ENCODE measurements at regions not wholly inside any gene's neighbourhood (a gene's known extent, or its start where the extent isn't known, plus 50 kb on each side); places are given as distances from the start of the nearest gene placed in this dataset.
"Not testable (repeated sequence)": the region's sequence is repeated elsewhere in the genome, so short reads cannot be mapped to it uniquely, and the experiment has no call there.

DNA sequence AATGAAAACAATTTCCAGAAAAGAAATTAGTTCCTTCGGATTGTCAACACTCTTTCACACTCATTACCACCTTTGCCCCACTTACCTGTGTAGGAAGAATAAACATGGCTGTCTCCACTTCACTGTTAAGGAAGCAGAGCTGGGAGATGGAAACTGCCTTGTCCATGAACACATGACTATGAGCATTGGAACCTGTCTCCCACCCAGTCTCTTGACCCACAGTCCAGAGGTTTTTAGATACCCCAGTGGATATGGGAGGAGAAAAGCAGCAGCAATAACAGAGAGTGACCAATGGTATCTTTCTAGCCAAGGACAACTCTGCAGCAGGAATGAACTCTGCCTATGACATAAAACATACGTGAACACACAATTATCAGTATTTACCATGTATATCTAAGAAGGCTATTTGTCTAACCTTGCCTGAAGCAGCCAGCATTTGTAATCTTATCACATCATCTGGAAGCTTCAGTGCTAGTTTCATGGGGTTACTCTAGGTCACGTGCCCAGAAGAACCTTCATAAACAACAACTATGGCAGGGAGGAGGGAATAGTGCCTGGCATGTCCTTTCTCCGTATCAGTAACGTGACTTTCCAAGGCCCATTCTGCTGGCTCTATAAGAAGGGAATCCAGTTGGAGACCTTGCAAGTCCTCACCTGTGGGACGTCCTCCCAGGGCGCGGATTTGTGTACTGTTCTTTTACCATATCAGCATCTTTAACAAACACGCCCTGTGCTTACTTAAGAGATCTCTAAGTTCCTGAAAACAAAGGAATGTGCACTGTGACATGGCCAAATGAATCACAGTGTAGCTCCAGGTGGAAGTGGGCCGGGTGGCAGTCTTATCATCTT lies 221.8 kb upstream of the UBL3 start:
- H3K27me3 ChIP-seq (ENCODE audit: insufficient read depth, low read length): no peaks in the 10 kb centered on the region
- no peak overlapping the region for H3K27ac ChIP-seq (ENCODE audit: low read depth, low read length)
- no peaks in the 10 kb centered on the region for H3K79me2 ChIP-seq (ENCODE audit: control insufficient read depth, insufficient read depth, low read length, unreplicated experiment)
- no peaks in the 10 kb centered on the region for H3K4me1 ChIP-seq (ENCODE audit: control insufficient read depth, insufficient read depth, low read length, unreplicated experiment)
- H2AFZ ChIP-seq (ENCODE audit: low read length, unreplicated experiment): no peak overlapping the region
- H3K4me3 ChIP-seq (ENCODE audit: low read depth, low read length): no peak overlapping the region
- no peaks in the 10 kb centered on the region for H3K36me3 ChIP-seq (ENCODE audit: insufficient read depth, low read length)

DNA sequence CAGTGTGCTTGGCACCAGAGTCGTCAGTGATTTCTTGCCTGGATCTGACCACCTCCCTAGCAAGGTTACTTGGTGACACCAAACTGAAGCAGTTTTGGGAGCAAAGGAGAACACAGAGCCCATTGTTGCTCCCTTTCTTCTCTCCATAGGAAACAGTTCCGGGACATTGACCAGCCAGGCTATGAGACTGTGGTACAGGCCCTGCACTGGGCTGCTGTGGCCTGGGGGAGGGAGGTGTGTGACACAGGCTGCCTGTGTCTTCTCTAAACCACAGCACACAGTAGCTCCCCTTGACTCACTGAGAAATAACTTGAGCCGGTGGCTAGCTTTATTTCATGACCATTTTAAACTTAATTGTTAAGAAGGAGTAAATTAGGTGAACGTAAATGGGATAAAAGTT lies 214.8 kb upstream of the UBL3 start:
- no peak overlapping the region for H3K4me3 ChIP-seq (ENCODE audit: low read depth, low read length)
- H3K27ac ChIP-seq (ENCODE audit: low read depth, low read length): no peak overlapping the region
- H3K4me1 ChIP-seq (ENCODE audit: control insufficient read depth, insufficient read depth, low read length, unreplicated experiment): no peaks in the 10 kb centered on the region
- no peaks in the 10 kb centered on the region for H3K36me3 ChIP-seq (ENCODE audit: insufficient read depth, low read length)
- H3K79me2 ChIP-seq (ENCODE audit: control insufficient read depth, insufficient read depth, low read length, unreplicated experiment): no peaks in the 10 kb centered on the region
- H2AFZ ChIP-seq (ENCODE audit: low read length, unreplicated experiment): no peak overlapping the region
- no peaks in the 10 kb centered on the region for H3K27me3 ChIP-seq (ENCODE audit: insufficient read depth, low read length)

DNA sequence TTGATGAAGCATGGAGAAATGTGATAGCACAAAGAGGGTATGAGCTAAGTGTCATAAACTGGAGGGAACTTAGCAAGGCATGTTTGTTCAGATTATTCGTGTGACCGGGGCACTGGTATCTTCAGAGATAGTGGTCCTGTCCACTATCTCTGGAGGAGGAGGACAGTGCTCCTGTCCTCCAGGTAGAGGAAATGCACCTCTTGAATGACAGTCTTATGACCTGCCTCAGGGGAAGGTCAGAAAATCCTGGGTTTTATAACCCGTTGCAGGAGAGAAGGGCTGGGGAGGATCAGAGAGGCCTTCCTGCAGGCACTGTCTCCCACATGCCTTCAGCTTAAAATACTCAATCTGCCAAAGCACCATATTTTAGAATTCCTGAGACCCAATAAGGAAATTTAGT lies 213.5 kb upstream of the UBL3 start:
- Histone ChIP-seq H3K4me3 (ENCODE audit: low read depth, low read length) (no peak overlapping the region), H3K79me2 (ENCODE audit: control insufficient read depth, insufficient read depth, low read length, unreplicated experiment) (no peaks in the 10 kb centered on the region), H3K27me3 (ENCODE audit: insufficient read depth, low read length) (no peaks in the 10 kb centered on the region), H3K27ac (ENCODE audit: low read depth, low read length) (no peak overlapping the region), H3K36me3 (ENCODE audit: insufficient read depth, low read length) (no peaks in the 10 kb centered on the region), H3K4me1 (ENCODE audit: control insufficient read depth, insufficient read depth, low read length, unreplicated experiment) (no peaks in the 10 kb centered on the region), H2AFZ (ENCODE audit: low read length, unreplicated experiment) (no peak overlapping the region)

DNA sequence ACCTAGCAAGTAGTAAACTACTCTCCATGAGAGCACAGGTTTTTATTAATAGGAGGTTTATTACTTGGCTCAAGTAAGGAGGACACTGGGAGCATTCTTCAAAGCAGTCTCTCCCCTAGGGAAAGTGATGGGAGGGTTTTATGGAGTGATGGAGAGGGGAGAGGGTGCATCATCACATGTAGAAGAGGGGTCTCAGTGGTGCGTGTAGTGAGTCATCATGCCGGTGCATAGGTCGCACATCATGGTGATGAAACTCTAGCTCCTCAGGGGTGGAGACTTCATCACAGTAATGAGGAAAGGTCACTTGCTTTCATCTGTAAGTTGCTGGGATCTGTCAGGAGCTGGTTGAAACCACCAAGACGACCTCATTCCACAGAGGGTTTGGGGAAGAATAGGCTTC lies 210.8 kb upstream of the UBL3 start:
- Histone ChIP-seq H3K4me3 (ENCODE audit: low read depth, low read length) (no peak overlapping the region), H3K36me3 (ENCODE audit: insufficient read depth, low read length) (no peaks in the 10 kb centered on the region), H3K27ac (ENCODE audit: low read depth, low read length) (no peak overlapping the region), H3K4me1 (ENCODE audit: control insufficient read depth, insufficient read depth, low read length, unreplicated experiment) (no peaks in the 10 kb centered on the region), H3K27me3 (ENCODE audit: insufficient read depth, low read length) (no peaks in the 10 kb centered on the region), H3K79me2 (ENCODE audit: control insufficient read depth, insufficient read depth, low read length, unreplicated experiment) (no peaks in the 10 kb centered on the region), H2AFZ (ENCODE audit: low read length, unreplicated experiment) (no peak overlapping the region)

DNA sequence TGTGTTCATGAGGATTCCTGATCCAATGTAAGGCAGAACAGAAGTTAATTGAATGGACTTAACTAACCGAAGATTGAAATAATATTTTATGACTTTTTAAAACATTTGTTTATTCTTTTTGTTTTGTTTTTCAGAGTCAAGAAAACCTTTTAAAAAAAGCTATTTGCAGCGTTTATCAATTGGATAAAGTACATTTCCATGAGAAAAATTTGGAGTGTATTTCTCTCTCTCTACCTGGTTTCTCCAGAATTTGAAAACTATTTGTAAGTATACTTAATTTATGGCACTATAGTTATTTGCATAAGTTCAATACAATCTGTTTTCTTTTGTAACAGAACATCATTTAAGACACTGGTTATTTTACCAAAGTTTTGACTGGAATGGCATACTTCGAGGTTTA lies 208.0 kb upstream of the UBL3 start:
- Histone ChIP-seq H3K27ac (ENCODE audit: low read depth, low read length) (no peak overlapping the region), H3K4me1 (ENCODE audit: control insufficient read depth, insufficient read depth, low read length, unreplicated experiment) (no peaks in the 10 kb centered on the region), H3K36me3 (ENCODE audit: insufficient read depth, low read length) (no peaks in the 10 kb centered on the region), H3K4me3 (ENCODE audit: low read depth, low read length) (no peak overlapping the region), H3K79me2 (ENCODE audit: control insufficient read depth, insufficient read depth, low read length, unreplicated experiment) (no peaks in the 10 kb centered on the region), H3K27me3 (ENCODE audit: insufficient read depth, low read length) (no peaks in the 10 kb centered on the region), H2AFZ (ENCODE audit: low read length, unreplicated experiment) (no peak overlapping the region)

DNA sequence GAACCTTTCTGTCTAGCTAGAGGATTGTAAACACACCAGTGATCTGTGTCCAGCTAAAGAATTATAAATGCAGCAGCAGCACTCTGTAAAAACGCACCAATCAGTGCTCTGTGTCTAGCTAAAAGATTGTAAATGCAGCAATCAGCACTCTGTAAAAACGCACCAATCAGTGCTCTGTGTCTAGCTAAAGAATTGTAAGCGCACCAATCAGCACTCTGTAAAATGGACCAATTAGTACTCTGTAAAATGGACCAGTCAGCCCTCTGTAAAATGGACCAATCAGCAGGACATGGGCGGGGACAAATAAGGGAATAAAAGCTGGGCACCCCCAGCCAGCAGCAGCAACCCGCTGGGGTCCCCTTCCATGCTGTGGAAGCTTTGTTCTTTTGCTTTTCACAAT lies 204.1 kb upstream of the UBL3 start:
- not testable (repeated sequence) for H3K27ac ChIP-seq (ENCODE audit: low read depth, low read length); H3K36me3 ChIP-seq (ENCODE audit: insufficient read depth, low read length); H3K27me3 ChIP-seq (ENCODE audit: insufficient read depth, low read length); H2AFZ ChIP-seq (ENCODE audit: low read length, unreplicated experiment); H3K4me3 ChIP-seq (ENCODE audit: low read depth, low read length); H3K79me2 ChIP-seq (ENCODE audit: control insufficient read depth, insufficient read depth, low read length, unreplicated experiment); H3K4me1 ChIP-seq (ENCODE audit: control insufficient read depth, insufficient read depth, low read length, unreplicated experiment)

DNA sequence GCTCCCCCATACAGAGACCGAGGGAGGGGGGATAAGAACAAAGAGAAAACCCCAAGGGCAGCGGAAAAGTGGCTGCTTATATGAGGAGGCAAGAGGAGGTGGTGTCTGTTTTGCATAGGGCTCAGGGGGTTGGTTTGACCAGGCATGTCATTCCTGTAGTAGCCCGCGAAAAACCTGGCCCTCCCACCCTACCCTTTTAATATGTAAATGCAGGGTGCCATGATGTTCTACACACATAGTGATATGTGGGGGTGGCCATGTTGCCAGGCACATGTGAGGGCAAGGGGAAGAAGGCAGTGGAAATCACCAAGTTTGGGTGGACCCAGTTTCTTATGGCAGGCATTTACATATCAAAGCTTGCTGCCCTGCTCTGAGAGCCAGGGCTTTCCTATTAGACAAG lies 203.5 kb upstream of the UBL3 start:
- no peaks in the 10 kb centered on the region for H3K27me3 ChIP-seq (ENCODE audit: insufficient read depth, low read length)
- H3K4me1 ChIP-seq (ENCODE audit: control insufficient read depth, insufficient read depth, low read length, unreplicated experiment): no peaks in the 10 kb centered on the region
- no peaks in the 10 kb centered on the region for H3K36me3 ChIP-seq (ENCODE audit: insufficient read depth, low read length)
- no peaks in the 10 kb centered on the region for H3K79me2 ChIP-seq (ENCODE audit: control insufficient read depth, insufficient read depth, low read length, unreplicated experiment)
- H3K27ac ChIP-seq (ENCODE audit: low read depth, low read length): no peak overlapping the region
- no peak overlapping the region for H3K4me3 ChIP-seq (ENCODE audit: low read depth, low read length)
- H2AFZ ChIP-seq (ENCODE audit: low read length, unreplicated experiment): no peak overlapping the region

DNA sequence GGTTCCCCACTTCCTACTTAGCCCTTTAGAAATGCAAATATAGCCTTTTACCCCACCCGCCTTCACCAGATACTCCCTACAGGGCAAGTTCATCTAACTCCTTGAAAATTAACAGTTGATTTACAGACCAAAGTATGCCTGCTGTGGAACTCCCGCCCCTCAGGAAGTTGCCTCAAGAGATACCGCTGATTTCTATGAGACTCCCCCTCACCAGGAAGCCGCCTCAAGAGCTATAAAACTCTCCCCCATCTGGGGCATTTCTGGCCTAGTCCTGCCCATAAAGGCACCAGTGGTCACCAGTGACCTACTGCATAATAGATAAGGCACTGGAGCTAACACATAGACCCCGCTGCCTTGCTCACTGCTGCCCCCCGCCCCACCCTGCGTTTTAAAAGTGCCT lies 201.7 kb upstream of the UBL3 start:
- no peaks in the 10 kb centered on the region for H3K36me3 ChIP-seq (ENCODE audit: insufficient read depth, low read length)
- H3K27me3 ChIP-seq (ENCODE audit: insufficient read depth, low read length): no peaks in the 10 kb centered on the region
- H3K27ac ChIP-seq (ENCODE audit: low read depth, low read length): no peak overlapping the region
- no peaks in the 10 kb centered on the region for H3K4me1 ChIP-seq (ENCODE audit: control insufficient read depth, insufficient read depth, low read length, unreplicated experiment)
- H3K79me2 ChIP-seq (ENCODE audit: control insufficient read depth, insufficient read depth, low read length, unreplicated experiment): no peaks in the 10 kb centered on the region
- H3K4me3 ChIP-seq (ENCODE audit: low read depth, low read length): no peak overlapping the region
- no peak overlapping the region for H2AFZ ChIP-seq (ENCODE audit: low read length, unreplicated experiment)

DNA sequence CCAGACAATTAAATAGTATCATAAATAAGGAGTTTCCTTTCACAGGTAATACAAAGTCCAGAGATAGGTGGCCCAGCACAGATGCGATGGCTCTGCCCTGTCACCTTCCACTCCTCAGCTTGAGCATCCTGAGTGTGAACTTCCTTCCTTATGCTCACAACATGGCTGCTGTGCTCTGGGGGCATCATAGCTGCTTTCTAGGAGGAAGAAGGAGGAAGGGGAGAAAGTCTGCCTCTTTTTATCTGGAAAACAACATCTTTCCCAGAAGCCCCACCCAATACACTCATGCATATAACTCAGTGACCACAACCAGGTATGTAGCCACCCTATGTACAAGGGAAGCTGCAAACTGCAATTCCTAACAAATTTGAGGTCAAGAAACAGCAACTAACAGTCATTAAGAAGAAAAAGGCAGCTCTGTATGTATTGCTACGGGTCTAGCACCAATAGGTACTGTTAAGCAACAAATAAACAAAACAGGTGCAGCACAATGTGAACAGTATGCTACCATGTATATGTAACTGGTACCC lies 201.2 kb upstream of the UBL3 start:
- H3K27ac ChIP-seq (ENCODE audit: low read depth, low read length): no peak overlapping the region
- H3K36me3 ChIP-seq (ENCODE audit: insufficient read depth, low read length): no peaks in the 10 kb centered on the region
- no peak overlapping the region for H3K4me3 ChIP-seq (ENCODE audit: low read depth, low read length)
- no peak overlapping the region for H2AFZ ChIP-seq (ENCODE audit: low read length, unreplicated experiment)
- no peaks in the 10 kb centered on the region for H3K79me2 ChIP-seq (ENCODE audit: control insufficient read depth, insufficient read depth, low read length, unreplicated experiment)
- H3K4me1 ChIP-seq (ENCODE audit: control insufficient read depth, insufficient read depth, low read length, unreplicated experiment): peaks cover 1% of the 10 kb centered on the region
- H3K27me3 ChIP-seq (ENCODE audit: insufficient read depth, low read length): no peaks in the 10 kb centered on the region

DNA sequence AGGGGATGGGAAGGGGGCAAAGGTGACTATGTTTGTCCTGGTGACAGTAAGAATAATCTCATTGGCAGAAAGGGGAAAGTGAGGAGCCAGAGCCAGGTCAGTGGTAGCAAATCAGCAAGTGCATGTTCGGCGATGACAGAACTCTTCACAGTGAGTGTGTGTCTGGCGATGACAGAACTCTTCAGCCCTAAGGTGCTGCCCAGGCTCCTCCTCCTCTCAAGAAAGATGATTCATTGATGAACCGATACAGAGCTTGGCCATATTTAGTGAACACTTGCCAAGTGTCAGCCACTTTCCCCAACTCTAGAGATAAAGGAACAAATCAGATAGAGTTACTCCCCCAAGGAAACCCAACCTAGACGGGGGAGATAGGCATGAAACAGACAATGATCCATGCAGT lies 199.3 kb upstream of the UBL3 start:
- no peaks in the 10 kb centered on the region for H3K79me2 ChIP-seq (ENCODE audit: control insufficient read depth, insufficient read depth, low read length, unreplicated experiment)
- no peak overlapping the region for H3K4me3 ChIP-seq (ENCODE audit: low read depth, low read length)
- H3K27ac ChIP-seq (ENCODE audit: low read depth, low read length): no peak overlapping the region
- peaks cover 16% of the 10 kb centered on the region for H3K4me1 ChIP-seq (ENCODE audit: control insufficient read depth, insufficient read depth, low read length, unreplicated experiment)
- no peak overlapping the region for H2AFZ ChIP-seq (ENCODE audit: low read length, unreplicated experiment)
- H3K36me3 ChIP-seq (ENCODE audit: insufficient read depth, low read length): no peaks in the 10 kb centered on the region
- no peaks in the 10 kb centered on the region for H3K27me3 ChIP-seq (ENCODE audit: insufficient read depth, low read length)

DNA sequence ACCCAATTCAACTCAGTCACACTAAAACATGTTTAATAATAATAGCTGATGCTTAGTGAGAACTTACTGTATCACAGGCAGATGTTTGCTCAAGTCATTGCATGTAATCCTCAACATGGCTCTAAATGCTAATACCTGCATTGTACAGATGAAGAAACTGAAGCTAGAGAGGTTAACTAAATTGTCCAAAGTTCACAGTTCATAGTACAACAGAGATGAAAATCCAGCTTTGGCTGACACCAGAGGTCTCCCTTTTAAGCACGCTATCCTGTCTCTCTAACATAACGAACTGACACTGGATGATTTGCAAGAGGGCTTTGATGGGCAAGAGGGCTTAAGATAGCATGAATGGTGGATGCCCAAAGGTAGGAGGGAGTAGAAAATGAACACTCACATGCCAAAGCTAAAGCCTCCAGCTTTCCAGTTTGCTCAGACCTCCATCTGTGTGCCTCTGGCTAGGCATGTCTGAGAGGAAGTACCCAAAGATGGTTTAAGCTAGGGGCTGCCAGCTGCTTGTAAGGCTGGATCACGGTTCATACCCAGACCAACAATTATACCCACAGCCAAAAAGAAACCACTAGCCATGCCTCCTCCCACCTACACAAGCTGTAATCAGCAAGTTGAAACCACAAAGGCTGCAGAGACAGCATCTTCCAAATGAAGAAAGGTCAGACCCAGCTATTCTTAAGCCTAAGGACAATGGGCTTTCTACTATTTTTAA lies 196.9 kb upstream of the UBL3 start:
- no peak overlapping the region for H3K4me3 ChIP-seq (ENCODE audit: low read depth, low read length)
- peaks cover 16% of the 10 kb centered on the region for H3K4me1 ChIP-seq (ENCODE audit: control insufficient read depth, insufficient read depth, low read length, unreplicated experiment)
- H2AFZ ChIP-seq (ENCODE audit: low read length, unreplicated experiment): no peak overlapping the region
- no peaks in the 10 kb centered on the region for H3K27me3 ChIP-seq (ENCODE audit: insufficient read depth, low read length)
- no peaks in the 10 kb centered on the region for H3K36me3 ChIP-seq (ENCODE audit: insufficient read depth, low read length)
- no peaks in the 10 kb centered on the region for H3K79me2 ChIP-seq (ENCODE audit: control insufficient read depth, insufficient read depth, low read length, unreplicated experiment)
- no peak overlapping the region for H3K27ac ChIP-seq (ENCODE audit: low read depth, low read length)

All from ACC112 (cell line).